Mucosa of gallbladder (tissue), 1 donor: ENCODE measurements at regions not wholly inside any gene's neighbourhood (a gene's known extent, or its start where the extent isn't known, plus 50 kb on each side); places are given as distances from the start of the nearest gene placed in this dataset.
"Not testable (repeated sequence)": the region's sequence is repeated elsewhere in the genome, so short reads cannot be mapped to it uniquely, and the experiment has no call there.

Source experiments
- DNase-seq: peaks from one replicate; pipeline ENCODE4 v3.0.0-alpha.2; 2020; ENCODE audit warnings: low spot score
- donor health status: DM: no; HTN: no; CAD: no.

DNA sequence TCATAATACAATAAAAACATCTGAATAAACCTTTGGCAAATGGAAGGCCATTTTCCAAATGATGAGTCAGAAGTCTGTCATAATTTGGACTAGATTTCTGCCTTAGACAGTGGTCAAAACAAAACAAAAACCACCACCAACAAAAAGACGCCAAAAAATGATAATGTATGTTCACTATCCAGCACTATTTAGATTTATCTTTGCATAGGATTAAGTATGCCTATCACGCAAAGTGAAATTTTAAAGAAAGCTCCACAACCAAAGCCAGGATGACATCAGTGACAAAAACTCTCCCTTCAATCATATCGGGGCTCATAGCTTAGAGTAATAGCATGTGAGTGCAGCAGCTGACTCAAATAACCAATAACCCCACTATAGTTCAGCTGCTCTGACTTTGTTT lies 201.9 kb downstream of the MOXD1 start:
- DNase-seq: no peak

DNA sequence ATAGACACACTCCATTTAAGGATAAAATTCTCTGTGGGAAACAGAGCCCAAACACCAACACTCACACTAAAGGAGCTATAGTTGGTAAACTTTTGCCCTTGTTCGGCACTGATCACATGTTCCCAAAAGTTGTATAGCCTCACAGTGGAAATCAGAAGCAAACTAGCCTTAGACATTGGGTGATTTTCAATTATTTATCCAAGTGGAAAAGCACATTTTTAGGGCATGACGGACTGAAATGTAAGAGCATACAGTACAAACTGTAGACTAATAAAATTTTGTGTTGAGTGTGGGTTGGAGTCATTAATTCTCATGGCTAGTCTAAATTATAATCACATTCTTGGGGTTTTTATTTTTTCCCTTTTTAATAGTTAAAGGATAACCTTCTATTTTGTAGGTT lies 202.4 kb downstream of the MOXD1 start:
- no peak for DNase-seq

DNA sequence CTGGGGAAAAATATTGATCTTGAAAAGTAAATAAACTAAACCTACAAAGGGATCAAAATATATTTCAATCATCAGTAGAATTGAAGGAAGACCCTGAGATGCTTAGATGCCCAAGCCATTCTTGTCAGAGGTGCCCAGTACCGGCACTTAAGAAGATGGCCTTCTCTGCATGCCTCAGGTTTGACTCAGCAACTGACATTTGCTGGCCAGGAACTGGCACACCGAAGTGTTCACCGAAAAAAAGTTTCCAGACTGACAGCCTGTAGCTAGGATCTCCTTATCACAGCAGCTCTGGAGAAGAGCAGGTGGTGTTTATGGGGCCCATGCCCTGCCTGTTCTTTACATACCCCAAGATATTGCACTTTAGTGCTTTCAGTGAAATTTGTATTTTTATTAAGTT lies 203.2 kb downstream of the MOXD1 start:
- no peak for DNase-seq

DNA sequence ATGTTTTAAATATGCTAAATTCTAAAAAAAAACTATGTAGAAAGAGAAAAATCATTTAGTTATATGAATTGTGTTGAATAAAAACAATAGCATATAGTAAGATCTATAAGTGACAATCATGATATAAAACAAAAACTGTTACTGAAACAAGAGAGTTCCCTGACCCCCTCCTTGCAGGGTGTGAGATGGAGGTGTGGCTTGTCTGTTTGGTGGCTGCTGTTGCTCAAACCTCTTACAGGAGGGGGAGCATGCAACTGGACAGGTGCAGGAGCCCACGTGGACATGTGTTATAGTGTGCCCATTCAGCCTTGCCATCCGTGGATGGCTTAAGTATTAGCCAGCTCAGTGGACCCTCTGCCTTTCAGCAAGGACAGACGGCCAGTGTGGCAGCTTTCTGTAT lies 206.7 kb downstream of the MOXD1 start:
- DNase-seq: no peak

DNA sequence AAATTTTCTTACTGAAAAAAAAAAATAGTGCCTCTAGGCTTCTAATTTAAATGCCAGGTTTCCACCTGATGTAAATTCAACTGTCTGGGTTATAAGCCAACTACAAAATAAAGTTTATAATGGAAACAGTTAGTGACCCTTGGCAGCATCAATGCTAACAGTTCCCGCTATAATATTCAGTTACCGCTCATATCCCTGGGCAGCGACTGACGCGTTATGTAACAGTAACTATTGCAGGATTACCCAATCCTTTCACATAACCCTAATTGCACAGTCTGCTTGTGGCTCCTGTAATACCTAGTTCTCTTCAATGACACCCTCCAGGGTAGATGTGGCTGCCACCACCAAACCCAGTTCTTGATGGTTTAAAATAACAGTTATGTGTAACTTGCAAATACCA lies 208.6 kb downstream of the MOXD1 start:
- DNase-seq: no peak

DNA sequence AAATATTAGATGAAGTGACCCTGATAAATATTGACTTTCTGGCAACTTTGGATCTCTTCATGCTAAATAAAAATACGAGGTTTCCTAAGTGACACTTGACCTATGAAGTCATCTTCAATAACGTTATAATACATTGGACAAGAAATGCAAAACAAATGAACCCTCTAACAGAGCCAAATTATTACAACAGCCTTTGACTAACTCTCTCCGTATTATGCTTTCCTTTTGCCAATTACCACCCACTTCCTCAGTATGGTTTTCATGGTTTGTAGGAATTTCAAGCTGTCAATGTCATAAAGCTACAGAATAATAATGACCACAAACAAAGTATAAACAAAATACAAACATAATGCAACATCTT lies 210.5 kb downstream of the MOXD1 start:
- no peak for DNase-seq

DNA sequence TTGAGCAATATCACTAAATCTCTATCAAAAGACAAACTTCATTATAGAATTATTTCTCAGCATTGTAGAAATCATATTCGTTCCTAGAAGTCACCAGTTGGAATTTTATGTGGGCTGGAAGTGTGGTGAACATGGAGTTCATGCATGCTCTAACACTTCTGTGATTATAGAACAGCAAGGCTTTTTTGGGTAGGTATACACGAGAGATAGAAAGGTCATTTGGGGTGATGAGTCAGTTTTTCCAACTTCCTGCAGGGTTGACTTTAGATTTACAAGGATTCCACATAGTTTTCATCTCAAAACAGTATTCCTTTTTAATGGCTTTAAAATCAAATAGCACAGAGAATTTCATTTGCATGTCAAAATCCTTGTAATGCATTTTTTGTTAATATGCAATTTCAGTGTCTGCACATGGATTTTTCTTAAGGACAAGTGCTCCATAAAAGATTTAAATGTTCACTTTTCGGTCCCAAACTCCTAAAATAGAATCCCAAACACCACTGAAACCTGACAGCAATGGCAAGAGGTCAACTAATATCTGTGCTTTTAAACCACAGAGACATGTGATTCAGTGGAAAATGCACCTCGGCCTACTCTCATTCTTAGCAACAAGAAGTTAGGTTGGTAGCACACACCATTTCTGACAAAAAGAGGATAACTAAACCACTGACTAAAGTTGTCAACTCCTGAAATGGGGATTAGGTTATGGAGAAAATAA lies 211.0 kb downstream of the MOXD1 start:
- no peak for DNase-seq

DNA sequence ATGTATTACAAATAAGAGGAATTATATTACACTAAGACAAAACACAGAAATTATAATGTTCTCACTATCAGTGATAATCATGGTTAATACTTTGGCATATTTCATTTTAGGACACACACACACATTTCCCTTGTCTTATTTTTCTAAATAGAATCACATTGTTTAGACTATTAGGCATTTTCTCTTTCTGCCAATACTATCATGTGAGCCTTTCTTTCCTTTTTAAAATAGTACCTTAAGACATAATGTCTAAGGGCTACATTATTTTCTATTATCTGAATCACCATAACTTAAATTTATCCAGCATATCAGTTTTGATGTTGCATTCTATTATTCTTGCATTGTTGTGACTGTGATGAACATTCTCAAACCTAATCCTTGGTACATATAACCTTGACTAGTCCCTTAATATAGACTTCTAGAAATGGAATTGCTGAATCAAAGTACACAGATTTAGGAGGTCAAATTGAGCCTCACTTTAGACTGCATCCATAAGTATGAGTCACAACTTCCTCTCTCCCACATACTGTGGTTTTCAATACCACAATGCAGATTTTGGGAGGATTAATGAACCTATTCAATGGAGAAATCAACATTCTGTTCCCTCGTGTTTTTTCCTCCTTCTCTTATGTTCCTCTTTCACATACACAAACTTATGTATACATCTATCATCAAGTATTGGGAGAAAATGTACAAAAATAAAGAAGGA lies 212.6 kb downstream of the MOXD1 start:
- no peak for DNase-seq

DNA sequence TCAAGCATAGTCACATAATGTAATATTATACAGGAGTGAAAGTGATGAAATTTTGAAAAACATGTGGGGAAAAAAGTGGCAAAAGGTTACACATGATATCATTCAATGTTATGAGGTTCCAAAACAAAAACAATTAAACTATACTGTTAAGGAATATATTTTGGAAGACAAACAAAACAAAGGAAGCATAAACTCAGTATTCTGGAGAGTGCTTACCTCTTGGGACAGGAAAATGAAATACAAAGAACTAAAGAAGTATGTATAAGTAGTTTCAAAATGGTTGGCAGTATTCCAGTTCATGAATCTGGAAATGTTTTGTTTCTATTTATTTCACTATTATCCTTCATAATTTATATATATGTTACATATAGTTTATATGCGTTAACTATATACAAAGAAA lies 213.5 kb downstream of the MOXD1 start:
- no peak for DNase-seq

DNA sequence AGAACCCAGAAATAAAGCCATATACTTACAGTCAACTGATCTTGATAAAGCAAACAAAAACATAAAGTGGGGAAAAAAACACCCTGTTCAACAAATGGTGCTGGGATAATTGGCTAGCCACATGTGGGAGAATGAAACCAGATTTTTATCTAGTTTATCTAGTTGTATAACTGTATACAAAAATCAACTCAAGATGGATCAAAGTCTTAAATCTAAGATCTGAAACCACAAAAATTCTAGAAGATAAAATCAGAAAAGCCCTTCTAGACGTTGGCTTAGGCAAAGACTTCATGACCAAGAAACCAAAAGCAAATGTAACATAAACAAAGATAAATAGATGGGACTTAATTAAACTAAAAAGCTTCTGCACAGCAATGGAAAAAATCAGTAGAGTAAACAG lies 216.3 kb downstream of the MOXD1 start:
- not testable (repeated sequence) for DNase-seq

DNA sequence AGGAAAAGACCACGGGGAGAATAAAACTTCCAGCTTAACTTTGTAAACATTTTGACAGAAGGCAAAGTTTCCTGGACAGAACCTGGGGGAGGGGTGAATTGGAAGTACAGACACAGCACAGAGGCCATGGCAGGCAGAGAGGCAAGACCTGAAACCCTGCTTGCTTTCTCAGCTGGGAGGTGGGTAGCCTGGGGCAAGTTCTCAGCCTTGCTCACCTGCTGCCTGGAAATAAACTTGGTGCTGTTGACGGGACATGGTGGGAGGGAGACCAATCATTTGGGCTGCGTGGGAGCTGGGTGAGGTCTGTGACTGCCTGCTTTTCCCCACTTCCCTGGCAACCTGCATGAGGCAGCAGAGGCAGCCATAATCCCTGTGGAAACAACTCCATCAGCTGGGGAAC lies 221.3 kb downstream of the MOXD1 start:
- no peak for DNase-seq

DNA sequence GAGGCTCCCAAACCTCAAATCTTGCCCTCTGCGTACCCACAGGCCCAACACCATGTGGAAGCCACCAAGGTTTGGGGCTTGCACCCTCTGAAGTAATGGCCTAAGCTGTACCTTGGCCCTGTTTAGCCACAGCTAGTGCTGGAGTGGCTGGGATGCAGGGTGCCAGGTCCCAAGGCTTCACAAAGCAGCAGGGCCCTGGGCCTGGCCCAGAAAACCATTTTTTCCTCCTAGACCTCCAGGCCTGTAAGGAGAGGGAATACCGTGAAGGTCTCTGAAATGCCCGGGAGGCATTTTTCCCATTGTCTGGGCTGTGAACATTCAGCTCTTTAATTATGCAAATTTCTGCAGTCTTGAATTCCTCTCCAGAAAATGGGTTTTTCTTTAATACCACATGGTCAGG lies 223.7 kb upstream of the CCN2 start:
- no peak for DNase-seq

DNA sequence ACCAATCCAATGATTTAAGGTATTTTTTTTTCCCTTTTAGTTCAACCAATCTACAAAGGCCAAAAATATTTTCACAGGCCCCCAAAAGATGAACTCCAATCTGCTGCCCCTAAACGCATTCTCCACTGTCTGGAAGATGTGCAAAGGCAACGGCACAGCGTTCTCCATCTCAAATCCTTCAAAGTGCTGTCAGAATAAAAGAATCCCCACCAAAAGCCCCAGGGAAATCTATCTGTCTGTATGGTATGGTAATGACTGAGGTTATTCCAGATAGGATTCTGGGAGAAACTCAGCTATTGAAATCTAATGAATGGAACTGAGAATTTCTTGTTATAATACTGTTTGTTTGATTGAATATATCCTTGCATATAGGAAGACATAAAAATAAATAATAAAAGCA lies 217.8 kb upstream of the CCN2 start:
- no peak for DNase-seq

DNA sequence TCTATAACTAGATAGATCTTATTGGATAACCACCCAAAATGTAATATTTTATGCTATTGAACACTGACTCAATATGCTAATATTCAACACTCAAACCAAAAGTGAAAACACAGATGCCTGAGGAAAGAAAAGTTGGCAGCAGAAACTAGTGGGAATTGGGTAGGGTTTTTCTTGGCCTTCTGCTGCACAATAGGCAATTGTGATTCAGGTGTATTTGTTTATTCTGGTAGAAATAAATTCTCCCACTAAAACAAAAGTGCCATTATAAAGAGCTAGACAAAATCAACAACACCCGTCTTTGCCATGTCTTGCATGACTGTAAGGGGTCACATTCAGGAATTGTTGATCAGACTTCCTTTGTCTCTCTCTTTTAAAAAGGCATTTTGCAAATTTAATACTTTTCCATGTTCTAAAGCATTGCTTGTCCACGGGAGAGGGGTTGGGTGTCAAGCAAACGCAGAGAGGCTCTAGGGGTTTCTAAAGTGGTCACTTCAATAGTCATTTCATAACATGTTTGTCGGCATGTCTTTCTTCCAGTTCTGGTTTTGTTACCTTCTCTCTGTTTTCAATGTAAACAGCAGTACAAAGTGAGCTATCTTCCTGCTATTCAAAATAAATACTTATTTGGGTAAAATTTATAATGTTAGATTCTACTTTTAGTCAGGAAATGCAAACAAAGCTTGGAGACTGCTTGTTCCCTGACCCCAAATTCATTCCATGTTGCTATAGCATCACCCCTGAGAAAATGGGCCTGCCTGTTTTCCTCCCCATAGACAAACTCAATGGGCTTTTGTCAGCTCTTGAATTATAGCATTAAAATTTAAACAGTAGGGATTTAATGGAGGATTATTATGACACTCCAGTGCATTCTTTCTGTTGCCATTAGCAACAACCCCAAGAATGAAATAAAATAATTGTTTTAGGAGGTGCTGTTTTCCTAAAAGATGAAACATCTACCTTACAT lies 217.0 kb upstream of the CCN2 start:
- DNase-seq: no peak

DNA sequence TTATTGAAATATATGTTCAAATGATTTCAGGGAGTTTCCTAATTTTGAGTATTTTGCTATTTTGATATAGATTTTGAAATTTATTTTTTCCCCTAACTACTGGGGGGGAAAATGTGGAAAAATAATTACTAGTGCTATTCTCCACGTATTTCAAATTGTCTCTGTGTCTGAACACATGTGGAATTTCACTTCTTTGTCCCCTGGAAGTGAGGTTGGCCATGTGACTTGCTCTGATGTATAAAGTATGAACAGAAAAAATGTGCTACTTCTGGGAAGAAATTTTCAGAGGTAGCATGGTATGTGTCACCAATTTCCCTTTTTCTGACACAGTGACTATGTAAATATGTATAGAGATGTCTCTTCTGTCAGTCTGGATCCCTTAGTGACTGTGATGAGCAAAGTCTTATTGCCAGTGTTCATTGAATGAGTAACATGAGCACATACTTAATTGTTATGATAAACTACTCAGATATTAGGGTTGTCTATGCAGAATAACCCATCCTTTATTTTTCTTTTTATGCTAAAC lies 215.4 kb upstream of the CCN2 start:
- DNase-seq: no peak

DNA sequence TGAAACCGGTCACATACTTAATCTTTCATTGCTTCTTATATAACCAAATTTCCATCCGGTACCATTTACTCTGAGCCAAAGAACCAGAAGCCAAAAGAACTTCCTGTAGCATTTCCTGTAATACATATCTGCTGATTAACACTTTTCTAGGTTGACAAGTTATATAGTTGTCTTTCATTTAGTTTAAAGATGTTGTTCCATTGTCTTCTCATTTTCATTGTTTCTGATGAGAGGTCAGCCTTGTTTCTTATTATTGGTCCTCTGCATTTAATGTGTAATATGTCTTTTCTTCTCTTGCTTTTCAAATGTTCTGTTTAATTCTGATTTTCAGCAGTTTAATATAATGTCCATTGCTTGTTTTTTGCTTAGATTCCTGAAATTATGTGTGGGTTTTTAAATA lies 214.5 kb upstream of the CCN2 start:
- DNase-seq: no peak

DNA sequence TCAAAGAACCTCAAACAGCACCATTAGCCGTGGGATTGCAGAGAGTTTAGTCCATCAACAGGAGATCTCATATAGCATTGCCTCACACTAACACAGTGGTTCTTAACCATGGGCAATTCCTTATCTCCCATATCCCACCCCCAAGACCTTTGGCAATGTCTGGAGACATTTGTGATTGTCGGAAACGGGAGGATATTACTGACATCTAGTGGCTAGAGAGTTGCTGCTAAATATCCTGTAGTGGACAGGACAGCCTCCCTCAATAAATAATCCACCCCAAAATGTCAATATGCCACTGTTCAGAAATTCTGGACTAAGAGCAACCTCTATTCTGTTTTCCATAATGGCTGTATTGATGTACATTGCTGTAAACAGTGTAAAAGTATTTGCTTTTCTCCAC lies 210.1 kb upstream of the CCN2 start:
- no peak for DNase-seq

DNA sequence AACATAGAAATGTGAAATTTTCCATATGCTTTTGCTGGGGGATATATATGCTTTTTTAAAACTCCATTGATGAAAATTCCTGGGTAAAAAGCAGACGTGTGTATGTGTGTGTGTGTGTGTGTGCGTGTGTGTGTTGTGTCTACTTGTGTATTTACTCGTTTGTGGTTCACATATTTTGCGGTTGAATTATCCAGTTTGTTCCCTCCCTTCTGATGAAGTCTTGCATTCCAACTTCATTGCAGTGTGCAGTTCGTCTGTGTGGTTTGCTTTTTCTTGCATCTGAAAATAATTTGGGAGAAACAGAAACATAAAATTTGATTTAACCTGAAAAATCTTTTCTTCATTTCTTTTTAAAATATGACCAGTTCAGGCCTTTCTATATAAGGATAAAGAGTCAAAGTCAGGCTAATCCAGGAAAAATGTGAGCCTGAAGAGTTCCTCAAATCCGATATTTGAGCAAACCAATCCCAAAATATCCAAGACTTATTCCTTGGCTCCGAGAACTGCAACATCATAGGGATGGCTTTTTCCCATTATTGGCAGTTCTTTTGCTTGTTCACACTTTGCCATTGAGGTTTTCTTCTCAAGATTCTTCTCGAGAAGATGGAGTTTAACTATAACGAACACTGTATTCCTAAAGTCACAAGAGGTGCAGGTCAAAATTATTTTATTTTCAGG lies 202.2 kb upstream of the CCN2 start:
- no peak for DNase-seq

DNA sequence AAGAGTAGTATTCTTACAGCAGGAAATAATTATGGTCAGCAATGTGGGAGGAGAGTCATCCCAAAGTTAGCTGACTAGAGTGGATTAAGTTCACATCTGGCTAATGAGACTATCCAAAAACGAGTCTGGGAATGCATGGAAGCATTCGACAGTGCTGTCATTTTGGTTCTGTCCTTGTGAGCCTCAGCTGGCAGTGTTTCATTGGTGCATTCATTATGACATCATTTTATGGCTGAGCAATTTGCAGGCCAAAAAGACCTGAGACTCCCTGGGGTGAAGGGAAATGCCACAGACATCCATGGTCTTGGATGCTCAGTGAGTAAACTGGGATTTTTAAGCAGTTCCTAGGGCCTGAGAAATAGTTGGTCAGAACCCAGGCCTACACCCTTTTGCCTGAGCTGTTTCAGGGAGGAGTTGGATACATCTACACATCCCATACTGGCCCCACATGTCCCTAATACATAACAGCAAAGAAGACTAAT lies 196.4 kb upstream of the CCN2 start:
- DNase-seq: no peak

DNA sequence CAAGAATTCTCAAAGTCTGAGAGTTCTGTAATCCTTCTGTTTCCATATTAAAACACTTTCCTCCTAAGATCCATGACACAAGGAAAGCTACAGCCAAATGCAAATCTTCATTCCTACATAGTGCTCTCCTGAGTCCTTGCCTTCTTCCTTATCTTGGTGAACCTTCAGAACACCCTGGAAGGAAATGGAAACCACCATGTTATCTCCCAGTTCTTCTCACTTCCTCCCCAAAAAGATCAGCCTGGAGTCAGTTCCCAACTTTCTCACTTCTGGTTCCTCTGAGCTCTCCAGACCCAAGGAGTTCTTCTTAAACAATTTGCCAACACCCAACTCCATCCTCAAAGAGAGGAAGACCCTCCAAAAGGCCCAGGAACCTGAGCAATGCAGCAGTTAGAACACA lies 193.3 kb upstream of the CCN2 start:
- no peak for DNase-seq

DNA sequence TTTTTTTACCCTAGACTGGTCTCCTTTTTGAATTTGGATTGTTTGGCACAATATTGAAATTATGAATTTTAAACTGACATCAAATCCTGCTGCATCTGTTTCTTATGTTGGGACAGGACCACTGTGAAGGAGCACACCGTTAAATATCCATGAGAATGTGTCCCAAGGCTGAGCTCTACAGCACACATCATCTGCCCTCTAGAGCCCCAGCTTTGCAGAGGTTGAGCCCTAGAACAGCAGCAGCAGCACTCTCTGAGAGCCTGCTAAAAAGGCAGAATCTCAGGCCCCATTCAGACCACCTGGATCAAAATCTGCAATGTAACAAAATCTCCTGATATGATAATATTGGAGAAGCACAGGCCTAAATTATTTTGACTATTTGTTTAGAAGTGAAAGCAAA lies 192.1 kb upstream of the CCN2 start:
- DNase-seq: no peak

DNA sequence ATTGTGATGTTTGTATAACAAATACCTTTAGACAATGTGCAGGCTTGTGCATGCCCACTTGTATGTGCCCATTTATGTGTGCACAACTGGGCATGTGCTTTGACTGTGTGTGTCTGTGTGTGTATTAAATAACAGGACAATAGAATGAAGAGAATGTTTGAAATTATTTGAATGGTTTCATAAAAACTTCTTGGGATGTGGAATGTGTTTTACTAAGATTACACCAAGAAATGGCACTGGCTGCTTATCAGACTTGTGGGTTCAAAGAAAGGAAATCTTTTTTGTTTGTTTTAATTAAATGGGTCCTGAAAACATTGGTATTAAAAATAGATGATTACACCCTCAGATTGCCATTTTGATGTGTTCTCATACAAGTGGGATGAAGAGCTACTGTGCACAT lies 191.6 kb upstream of the CCN2 start:
- DNase-seq: no peak
